GM23248 (cell line): ENCODE measurements at regions not wholly inside any gene's neighbourhood (a gene's known extent, or its start where the extent isn't known, plus 50 kb on each side); places are given as distances from the start of the nearest gene placed in this dataset.

Experiments used
- EZH2 ChIP-seq: fragments of 200-600 bp; sonication (generic); IDR thresholded peaks from 2 replicates; pipeline ENCODE4 v1.6.1; 2018; ENCODE audit warnings: antibody characterized with exemption, mild to moderate bottlenecking; ENCODE audit not compliant: insufficient read depth, poor library complexity, severe bottlenecking
- EZH2phosphoT487 ChIP-seq: fragments of 200-600 bp; sonication (generic); IDR thresholded peaks from 2 replicates; pipeline ENCODE4 v1.6.1; 2018; ENCODE audit warnings: antibody characterized with exemption, moderate library complexity, mild to moderate bottlenecking, low read depth; ENCODE audit not compliant: insufficient read depth

GRCh38 chr17:36755586-36755985 lies 154.2 kb downstream of the MRM1 start:
- TF ChIP-seq EZH2phosphoT487 (no peak), EZH2 (no peak)
